ENCODE measurements at regions not wholly inside any gene's neighbourhood (a gene's known extent, or its start where the extent isn't known, plus 50 kb on each side); places are given as distances from the start of the nearest gene placed in this dataset.

DNA sequence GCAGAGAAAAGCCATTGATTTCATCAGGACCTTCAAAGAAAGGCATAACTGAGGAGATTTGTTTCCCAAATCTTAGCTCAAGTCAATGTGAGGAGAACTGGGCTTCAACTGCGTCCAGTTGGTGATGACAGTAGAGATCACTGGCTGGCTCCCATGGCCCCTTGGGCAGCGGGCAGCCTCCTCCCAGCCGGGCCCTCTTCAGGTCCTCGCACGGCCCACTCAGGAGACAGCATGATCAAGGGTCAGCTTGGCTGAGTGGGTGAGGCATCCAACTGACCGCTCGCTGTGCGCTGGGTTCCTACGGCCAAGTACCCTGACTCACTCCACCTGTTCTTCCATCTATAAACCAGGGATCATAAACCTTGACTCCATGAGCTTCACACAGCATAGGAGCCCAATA, 274.0 kb downstream of the NSG2 start:
- TF ChIP-seq, protein P1, sequence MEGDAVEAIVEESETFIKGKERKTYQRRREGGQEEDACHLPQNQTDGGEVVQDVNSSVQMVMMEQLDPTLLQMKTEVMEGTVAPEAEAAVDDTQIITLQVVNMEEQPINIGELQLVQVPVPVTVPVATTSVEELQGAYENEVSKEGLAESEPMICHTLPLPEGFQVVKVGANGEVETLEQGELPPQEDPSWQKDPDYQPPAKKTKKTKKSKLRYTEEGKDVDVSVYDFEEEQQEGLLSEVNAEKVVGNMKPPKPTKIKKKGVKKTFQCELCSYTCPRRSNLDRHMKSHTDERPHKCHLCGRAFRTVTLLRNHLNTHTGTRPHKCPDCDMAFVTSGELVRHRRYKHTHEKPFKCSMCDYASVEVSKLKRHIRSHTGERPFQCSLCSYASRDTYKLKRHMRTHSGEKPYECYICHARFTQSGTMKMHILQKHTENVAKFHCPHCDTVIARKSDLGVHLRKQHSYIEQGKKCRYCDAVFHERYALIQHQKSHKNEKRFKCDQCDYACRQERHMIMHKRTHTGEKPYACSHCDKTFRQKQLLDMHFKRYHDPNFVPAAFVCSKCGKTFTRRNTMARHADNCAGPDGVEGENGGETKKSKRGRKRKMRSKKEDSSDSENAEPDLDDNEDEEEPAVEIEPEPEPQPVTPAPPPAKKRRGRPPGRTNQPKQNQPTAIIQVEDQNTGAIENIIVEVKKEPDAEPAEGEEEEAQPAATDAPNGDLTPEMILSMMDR (IDR thresholded peaks at IDR 0.05; ENCODE audit: extremely low read depth in 1 of 2, insufficient read depth in 1 of 2, low read depth in 1 of 2, low read length in 2 of 2) = no peak
- no peak for TF ChIP-seq POLR2AphosphoS5 (IDR thresholded peaks at IDR 0.05; ENCODE audit: insufficient read depth, low read depth, low read length)
- TF ChIP-seq EZH2 (IDR thresholded peaks at IDR 0.05; ENCODE audit: borderline replicate concordance, low read depth, low read length, severe bottlenecking) = no peak
